GM23248 (cell line): ENCODE measurements at regions not wholly inside any gene's neighbourhood (a gene's known extent, or its start where the extent isn't known, plus 50 kb on each side); places are given as distances from the start of the nearest gene placed in this dataset.

ENCODE experiments used
- DNase-seq: peaks from one replicate; pipeline ENCODE4 v3.0.0-alpha.2; 2015
- H2AFZ ChIP-seq: fragments of 200-600 bp; sonication (generic); 2 replicates; pipeline ENCODE4 v1.6.1; 2016; ENCODE audit warnings: antibody characterized with exemption
- H3F3A ChIP-seq: fragments of 200-600 bp; sonication (generic); 2 replicates; pipeline ENCODE4 v1.6.1; 2016; ENCODE audit warnings: mild to moderate bottlenecking, antibody characterized with exemption, mixed run types; ENCODE audit not compliant: insufficient read depth
- H3K27ac ChIP-seq: fragments of 200-600 bp; sonication (generic); 2 replicates; pipeline ENCODE4 v1.5.1; 2016; ENCODE audit warnings: mild to moderate bottlenecking
- H3K27me3 ChIP-seq: fragments of 200-600 bp; sonication (generic); replicated peaks from 2 replicates; pipeline ENCODE4 v1.6.1; 2016; ENCODE audit warnings: mild to moderate bottlenecking; ENCODE audit not compliant: insufficient read depth
- H3K36me3 ChIP-seq: fragments of 200-600 bp; sonication (generic); 2 replicates; pipeline ENCODE4 v1.6.1; 2016; ENCODE audit warnings: low read depth, mild to moderate bottlenecking
- H3K4me1 ChIP-seq: fragments of 200-600 bp; sonication (generic); 2 replicates; pipeline ENCODE4 v1.6.1; 2016; ENCODE audit warnings: mild to moderate bottlenecking; ENCODE audit not compliant: insufficient read depth
- H3K4me2 ChIP-seq: fragments of 200-600 bp; sonication (generic); one replicate; pipeline ENCODE4 v1.6.1; 2016; ENCODE audit warnings: mild to moderate bottlenecking; ENCODE audit not compliant: unreplicated experiment
- H3K4me3 ChIP-seq: fragments of 200-600 bp; sonication (generic); 2 replicates; pipeline ENCODE4 v1.5.1; 2016; ENCODE audit warnings: mild to moderate bottlenecking
- H3K79me2 ChIP-seq: fragments of 200-600 bp; sonication (generic); 2 replicates; pipeline ENCODE4 v1.6.1; 2016; ENCODE audit warnings: mild to moderate bottlenecking; ENCODE audit not compliant: insufficient read depth
- H3K9ac ChIP-seq: fragments of 200-600 bp; sonication (generic); 2 replicates; pipeline ENCODE4 v1.6.1; 2016; ENCODE audit warnings: mild to moderate bottlenecking
- H3K9me2 ChIP-seq: fragments of 200-600 bp; sonication (generic); 2 replicates; pipeline ENCODE4 v1.6.1; 2016; ENCODE audit warnings: mixed run types, mild to moderate bottlenecking, moderate library complexity; ENCODE audit not compliant: insufficient read depth
- H3K9me3 ChIP-seq: fragments of 200-600 bp; sonication (generic); one replicate; pipeline ENCODE4 v1.6.1; 2017; ENCODE audit warnings: low read depth
- H4K20me1 ChIP-seq: fragments of 200-600 bp; sonication (generic); 2 replicates; pipeline ENCODE4 v1.6.0; 2016; ENCODE audit not compliant: insufficient read depth
- EZH2 ChIP-seq: fragments of 200-600 bp; sonication (generic); IDR thresholded peaks from 2 replicates; pipeline ENCODE4 v1.6.1; 2018; ENCODE audit warnings: antibody characterized with exemption, mild to moderate bottlenecking; ENCODE audit not compliant: insufficient read depth, poor library complexity, severe bottlenecking
- EZH2phosphoT487 ChIP-seq: fragments of 200-600 bp; sonication (generic); IDR thresholded peaks from 2 replicates; pipeline ENCODE4 v1.6.1; 2018; ENCODE audit warnings: antibody characterized with exemption, moderate library complexity, mild to moderate bottlenecking, low read depth; ENCODE audit not compliant: insufficient read depth
- WGBS, 2 experiments: methylation state at CpG; one replicate each; pipeline ENCODE4 v1.1.6; 2015 to 2017; ENCODE audit warnings: low lambda C conversion rate in 2 of 2, low coverage in 1 of 2; ENCODE audit errors: missing lambda C conversion rate in 2 of 2; 5-methylcytosine and 5-hydroxymethylcytosine counted together
- in situ Hi-C: fragments of 300-500 bp; cut with MboI; formaldehyde crosslinking; loops from 2 replicates; pipeline ENCODE4 v1.15.0; 2020

GRCh38 chr7:52150952-52151351 is 834.3 kb upstream of the COBL start:
- H3K9me2 ChIP-seq = no peaks in the 10 kb centered on the region
- no peak for DNase-seq
- no peaks in the 10 kb centered on the region for H3K79me2 ChIP-seq
- in situ Hi-C loops = no loop called here
- no peak overlapping the region for H3K4me2 ChIP-seq
- 0 to 3% methylated on average over 2 of the region's 2 CpGs for WGBS, 2 experiments
- H3F3A ChIP-seq = no peaks in the 10 kb centered on the region
- no peak overlapping the region for H2AFZ ChIP-seq
- no peak overlapping the region for H3K27ac ChIP-seq
- no peak overlapping the region for H3K4me3 ChIP-seq
- no peaks in the 10 kb centered on the region for H3K4me1 ChIP-seq
- no peak overlapping the region for H3K9ac ChIP-seq
- no peaks in the 10 kb centered on the region for H3K36me3 ChIP-seq
- H3K9me3 ChIP-seq = no peaks in the 10 kb centered on the region
- no peaks in the 10 kb centered on the region for H4K20me1 ChIP-seq
- H3K27me3 ChIP-seq = no peaks in the 10 kb centered on the region
- no peak for TF ChIP-seq EZH2phosphoT487
- no peak for TF ChIP-seq EZH2

GRCh38 chr7:52146871-52147634 is 830.4 kb upstream of the COBL start:
- no peak for DNase-seq
- Histone ChIP-seq H3F3A (no peaks in the 10 kb centered on the region), H3K4me1 (no peaks in the 10 kb centered on the region), H3K27ac (no peak overlapping the region), H3K9me3 (no peaks in the 10 kb centered on the region), H3K4me3 (no peak overlapping the region), H3K36me3 (no peaks in the 10 kb centered on the region), H3K79me2 (no peaks in the 10 kb centered on the region), H3K9ac (no peak overlapping the region), H2AFZ (no peak overlapping the region), H3K27me3 (no peaks in the 10 kb centered on the region), H3K4me2 (no peak overlapping the region), H3K9me2 (no peaks in the 10 kb centered on the region), H4K20me1 (no peaks in the 10 kb centered on the region)
- TF ChIP-seq EZH2 = no peak
- TF ChIP-seq EZH2phosphoT487 = no peak
- WGBS, 2 experiments = 12 to 13% methylated on average over 6 of the region's 6 CpGs
- in situ Hi-C loops = no loop called here

GRCh38 chr7:52143219-52143618 is 826.6 kb upstream of the COBL start:
- Histone ChIP-seq H3K9me2 (no peaks in the 10 kb centered on the region), H3K9ac (no peak overlapping the region), H3F3A (no peaks in the 10 kb centered on the region), H2AFZ (no peak overlapping the region), H3K79me2 (no peaks in the 10 kb centered on the region), H3K36me3 (no peaks in the 10 kb centered on the region), H3K4me3 (no peak overlapping the region), H3K27ac (no peak overlapping the region), H4K20me1 (no peaks in the 10 kb centered on the region), H3K27me3 (no peaks in the 10 kb centered on the region), H3K4me1 (no peaks in the 10 kb centered on the region), H3K4me2 (no peak overlapping the region), H3K9me3 (no peaks in the 10 kb centered on the region)
- in situ Hi-C loops = no loop called here
- no peak for DNase-seq
- TF ChIP-seq EZH2 = no peak
- no peak for TF ChIP-seq EZH2phosphoT487
- 5 to 6% methylated on average over 4 of the region's 4 CpGs for WGBS, 2 experiments

- H2AFZ ChIP-seq = no peak overlapping the region
- H3K36me3 ChIP-seq = no peaks in the 10 kb centered on the region
- no peak overlapping the region for H3K4me2 ChIP-seq
- H3F3A ChIP-seq = no peaks in the 10 kb centered on the region
- H4K20me1 ChIP-seq = no peaks in the 10 kb centered on the region
- no peak overlapping the region for H3K4me3 ChIP-seq
- H3K79me2 ChIP-seq = no peaks in the 10 kb centered on the region
- no peak overlapping the region for H3K27ac ChIP-seq
- TF ChIP-seq EZH2 = no peak
- no peak for TF ChIP-seq EZH2phosphoT487
- H3K9ac ChIP-seq = no peak overlapping the region
- WGBS, 2 experiments = 20 to 23% methylated on average over 4 of the region's 4 CpGs
- H3K9me3 ChIP-seq = no peaks in the 10 kb centered on the region
- no peaks in the 10 kb centered on the region for H3K4me1 ChIP-seq
- no peaks in the 10 kb centered on the region for H3K27me3 ChIP-seq
- no peaks in the 10 kb centered on the region for H3K9me2 ChIP-seq
- in situ Hi-C loops = no loop called here
- DNase-seq = no peak
These were observed 824.2 kb upstream of the COBL start for GRCh38 chr7:52140851-52141250.

- Histone ChIP-seq H3K4me3 (no peak overlapping the region), H3K27me3 (no peaks in the 10 kb centered on the region), H3F3A (no peaks in the 10 kb centered on the region), H3K27ac (no peak overlapping the region), H3K4me1 (no peaks in the 10 kb centered on the region), H3K36me3 (no peaks in the 10 kb centered on the region), H4K20me1 (no peaks in the 10 kb centered on the region), H3K79me2 (no peaks in the 10 kb centered on the region), H3K9me2 (no peaks in the 10 kb centered on the region), H3K9ac (no peak overlapping the region), H3K9me3 (no peaks in the 10 kb centered on the region), H2AFZ (no peak overlapping the region), H3K4me2 (no peak overlapping the region)
- in situ Hi-C loops = no loop called here
- no peak for TF ChIP-seq EZH2
- TF ChIP-seq EZH2phosphoT487 = no peak
- DNase-seq = no peak
These were observed 818.8 kb upstream of the COBL start for GRCh38 chr7:52135403-52135802.
